SU-DHL-6 (cell line): ENCODE measurements at regions not wholly inside any gene's neighbourhood (a gene's known extent, or its start where the extent isn't known, plus 50 kb on each side); places are given as distances from the start of the nearest gene placed in this dataset.

Experiments
- H2AFZ ChIP-seq: fragments of 200-600 bp; sonication (generic); 2 replicates; pipeline ENCODE4 v1.6.1; 2014; ENCODE audit warnings: low read depth, mild to moderate bottlenecking, moderate library complexity, mixed read lengths, antibody characterized with exemption, low read length; ENCODE audit not compliant: severe bottlenecking
- H3F3A ChIP-seq: fragments of 200-600 bp; shearing (Covaris generic); 2 replicates; pipeline ENCODE4 v1.6.0; 2016; ENCODE audit warnings: antibody characterized with exemption, mild to moderate bottlenecking; ENCODE audit not compliant: insufficient read depth
- H3K27ac ChIP-seq: fragments of 200-600 bp; sonication (generic); 2 replicates; pipeline ENCODE4 v1.5.1; 2016; ENCODE audit warnings: low read depth, mild to moderate bottlenecking, low read length, moderate library complexity, mixed read lengths
- H3K27me3 ChIP-seq: fragments of 200-600 bp; sonication (generic), shearing (Covaris generic); 2 replicates; pipeline ENCODE4 v1.6.0; 2014; ENCODE audit warnings: mild to moderate bottlenecking, low read length
- H3K36me3 ChIP-seq: fragments of 200-600 bp; sonication (generic); 2 replicates; pipeline ENCODE4 v1.6.1; 2014; ENCODE audit warnings: mild to moderate bottlenecking, low read length, mixed read lengths
- H3K4me2 ChIP-seq: fragments of 300-600, 200-600 bp; shearing (Covaris generic), sonication (generic); 2 replicates; pipeline ENCODE4 v1.6.0; 2014; ENCODE audit warnings: low read length, low read depth, mild to moderate bottlenecking; ENCODE audit not compliant: poor library complexity, severe bottlenecking
- H3K4me3 ChIP-seq: fragments of 200-600 bp; sonication (generic); 2 replicates; pipeline ENCODE4 v1.5.1; 2014; ENCODE audit warnings: antibody characterized with exemption, low read length, mild to moderate bottlenecking, mixed read lengths; ENCODE audit not compliant: insufficient read depth, poor library complexity, severe bottlenecking
- H3K79me2 ChIP-seq: fragments of 200-600 bp; sonication (generic); 2 replicates; pipeline ENCODE4 v1.6.1; 2014; ENCODE audit warnings: mild to moderate bottlenecking, low read length, moderate library complexity; ENCODE audit not compliant: insufficient read depth
- H3K9ac ChIP-seq: fragments of 200-600 bp; sonication (generic); 2 replicates; pipeline ENCODE4 v1.7.0; 2014; ENCODE audit warnings: mild to moderate bottlenecking, low read length
- H3K9me2 ChIP-seq: fragments of 200-600 bp; sonication (generic); replicated peaks from 2 replicates; pipeline ENCODE4 v1.6.1; 2014; ENCODE audit warnings: low read length; ENCODE audit not compliant: insufficient read depth
- H3K9me3 ChIP-seq: fragments of 200-600 bp; sonication (generic); 2 replicates; pipeline ENCODE4 v1.6.1; 2014; ENCODE audit warnings: low read length, mixed read lengths; ENCODE audit not compliant: insufficient read depth
- H4K20me1 ChIP-seq: fragments of 200-600 bp; sonication (generic); 2 replicates; pipeline ENCODE4 v1.6.1; 2014; ENCODE audit warnings: low read depth, mild to moderate bottlenecking, antibody characterized with exemption, low read length, moderate library complexity, mixed read lengths
- CTCF ChIP-seq: fragments of 200-600 bp; sonication (generic); IDR thresholded peaks from one replicate; pipeline ENCODE4 v1.5.1; 2017; ENCODE audit warnings: antibody characterized with exemption, mild to moderate bottlenecking, low read length, moderate library complexity; ENCODE audit not compliant: insufficient read depth, poor library complexity, severe bottlenecking
- EZH2phosphoT487 ChIP-seq: fragments of 200-600 bp; sonication (generic), shearing (Covaris generic); conservative IDR thresholded peaks from 2 replicates; pipeline ENCODE4 v1.6.1; 2018; ENCODE audit warnings: mild to moderate bottlenecking, antibody characterized with exemption, low read length, moderate library complexity, mixed read lengths

- no peaks in the 10 kb centered on the region for H3K36me3 ChIP-seq
- no peaks in the 10 kb centered on the region for H3K9me2 ChIP-seq
- H3K27ac ChIP-seq = no peak overlapping the region
- H3K4me2 ChIP-seq = no peak overlapping the region
- no peak overlapping the region for H3K9ac ChIP-seq
- no peak overlapping the region for H3K4me3 ChIP-seq
- no peaks in the 10 kb centered on the region for H3K9me3 ChIP-seq
- TF ChIP-seq EZH2phosphoT487 (no peak), CTCF (no peak)
- H2AFZ ChIP-seq = no peak overlapping the region
- no peaks in the 10 kb centered on the region for H4K20me1 ChIP-seq
- no peaks in the 10 kb centered on the region for H3K79me2 ChIP-seq
- no peaks in the 10 kb centered on the region for H3F3A ChIP-seq
- H3K27me3 ChIP-seq = no peaks in the 10 kb centered on the region
Measured at GRCh38 chr18:74012954-74013630, 134.5 kb downstream of the FBXO15 start.

- Histone ChIP-seq H3K9ac (no peak overlapping the region), H3K9me3 (no peaks in the 10 kb centered on the region), H2AFZ (no peak overlapping the region), H3K27ac (no peak overlapping the region), H3K36me3 (no peaks in the 10 kb centered on the region), H4K20me1 (no peaks in the 10 kb centered on the region), H3K4me3 (no peak overlapping the region), H3K27me3 (no peaks in the 10 kb centered on the region), H3F3A (no peaks in the 10 kb centered on the region), H3K4me2 (no peak overlapping the region), H3K9me2 (no peaks in the 10 kb centered on the region), H3K79me2 (no peaks in the 10 kb centered on the region)
- no peak for TF ChIP-seq CTCF
- TF ChIP-seq EZH2phosphoT487 = no peak
Measured at GRCh38 chr18:74006143-74006542, 141.5 kb downstream of the FBXO15 start.

GRCh38 chr18:74005320-74006109 lies 142.1 kb downstream of the FBXO15 start:
- Histone ChIP-seq H3F3A (no peaks in the 10 kb centered on the region), H3K4me3 (no peak overlapping the region), H3K36me3 (no peaks in the 10 kb centered on the region), H2AFZ (no peak overlapping the region), H4K20me1 (no peaks in the 10 kb centered on the region), H3K9me2 (no peaks in the 10 kb centered on the region), H3K79me2 (no peaks in the 10 kb centered on the region), H3K9ac (no peak overlapping the region), H3K27me3 (no peaks in the 10 kb centered on the region), H3K9me3 (peaks cover 3% of the 10 kb centered on the region; the same call in 1 of the 2 replicates), H3K27ac (no peak overlapping the region), H3K4me2 (no peak overlapping the region)
- TF ChIP-seq EZH2phosphoT487 (no peak), CTCF (no peak)
